ENCODE measurements at regions not wholly inside any gene's neighbourhood (a gene's known extent, or its start where the extent isn't known, plus 50 kb on each side); places are given as distances from the start of the nearest gene placed in this dataset.

DNA sequence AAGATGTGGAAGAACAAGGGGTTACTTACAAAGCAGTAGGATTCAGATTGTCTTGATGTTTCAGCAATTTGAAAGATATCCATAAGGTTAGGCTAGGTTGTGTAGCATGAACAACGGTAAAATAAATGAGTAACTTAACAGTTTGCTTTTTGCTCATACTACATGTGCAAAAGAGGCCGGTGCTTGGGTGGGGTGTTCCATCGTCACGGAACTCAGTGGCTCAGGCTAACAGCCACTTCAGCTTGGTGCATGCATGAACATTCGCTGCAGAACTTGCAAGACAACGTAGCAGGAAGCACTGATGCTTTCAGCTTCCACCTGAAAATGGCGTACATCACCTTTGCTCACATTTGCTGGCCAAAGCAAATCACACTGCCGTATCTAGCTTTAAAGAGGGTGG lies 407.3 kb upstream of the CDH20 start:
- DNase-seq = no peak
- Histone ChIP-seq H3K27ac (no peak overlapping the region), H3K36me3 (no peaks in the 10 kb centered on the region), H3K4me3 (no peak overlapping the region), H3K27me3 (no peaks in the 10 kb centered on the region), H3K9me3 (no peaks in the 10 kb centered on the region), H3K4me1 (no peaks in the 10 kb centered on the region)
- TF ChIP-seq POLR2A (IDR thresholded peaks at IDR 0.05) = no peak
- TF ChIP-seq, protein P1, sequence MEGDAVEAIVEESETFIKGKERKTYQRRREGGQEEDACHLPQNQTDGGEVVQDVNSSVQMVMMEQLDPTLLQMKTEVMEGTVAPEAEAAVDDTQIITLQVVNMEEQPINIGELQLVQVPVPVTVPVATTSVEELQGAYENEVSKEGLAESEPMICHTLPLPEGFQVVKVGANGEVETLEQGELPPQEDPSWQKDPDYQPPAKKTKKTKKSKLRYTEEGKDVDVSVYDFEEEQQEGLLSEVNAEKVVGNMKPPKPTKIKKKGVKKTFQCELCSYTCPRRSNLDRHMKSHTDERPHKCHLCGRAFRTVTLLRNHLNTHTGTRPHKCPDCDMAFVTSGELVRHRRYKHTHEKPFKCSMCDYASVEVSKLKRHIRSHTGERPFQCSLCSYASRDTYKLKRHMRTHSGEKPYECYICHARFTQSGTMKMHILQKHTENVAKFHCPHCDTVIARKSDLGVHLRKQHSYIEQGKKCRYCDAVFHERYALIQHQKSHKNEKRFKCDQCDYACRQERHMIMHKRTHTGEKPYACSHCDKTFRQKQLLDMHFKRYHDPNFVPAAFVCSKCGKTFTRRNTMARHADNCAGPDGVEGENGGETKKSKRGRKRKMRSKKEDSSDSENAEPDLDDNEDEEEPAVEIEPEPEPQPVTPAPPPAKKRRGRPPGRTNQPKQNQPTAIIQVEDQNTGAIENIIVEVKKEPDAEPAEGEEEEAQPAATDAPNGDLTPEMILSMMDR (IDR thresholded peaks at IDR 0.05) = no peak

DNA sequence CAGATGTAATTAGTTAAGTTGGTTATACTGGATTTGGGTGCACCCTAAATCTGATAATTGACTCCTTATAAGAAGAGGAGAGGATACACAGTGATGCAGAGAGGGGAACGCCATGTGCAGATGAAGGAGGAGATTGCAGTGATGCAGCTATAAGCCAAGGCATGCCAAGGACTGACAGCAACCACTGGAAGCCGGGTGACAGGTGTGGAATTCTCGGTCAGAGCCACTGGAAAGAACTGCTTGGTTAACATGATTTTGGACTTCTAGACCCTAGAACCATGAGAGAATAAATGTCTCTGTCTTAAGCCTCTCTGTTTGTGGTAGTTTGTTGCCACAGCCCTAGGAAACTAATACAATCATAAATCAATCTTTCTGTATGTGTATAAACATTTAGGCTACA lies 403.3 kb upstream of the CDH20 start:
- no peak for TF ChIP-seq POLR2A (IDR thresholded peaks at IDR 0.05)
- TF ChIP-seq, protein P1 (IDR thresholded peaks at IDR 0.05) = no peak
- Histone ChIP-seq H3K36me3 (no peaks in the 10 kb centered on the region), H3K4me3 (no peak overlapping the region), H3K4me1 (no peaks in the 10 kb centered on the region), H3K27ac (no peak overlapping the region), H3K27me3 (no peaks in the 10 kb centered on the region), H3K9me3 (no peaks in the 10 kb centered on the region)
- no peak for DNase-seq

DNA sequence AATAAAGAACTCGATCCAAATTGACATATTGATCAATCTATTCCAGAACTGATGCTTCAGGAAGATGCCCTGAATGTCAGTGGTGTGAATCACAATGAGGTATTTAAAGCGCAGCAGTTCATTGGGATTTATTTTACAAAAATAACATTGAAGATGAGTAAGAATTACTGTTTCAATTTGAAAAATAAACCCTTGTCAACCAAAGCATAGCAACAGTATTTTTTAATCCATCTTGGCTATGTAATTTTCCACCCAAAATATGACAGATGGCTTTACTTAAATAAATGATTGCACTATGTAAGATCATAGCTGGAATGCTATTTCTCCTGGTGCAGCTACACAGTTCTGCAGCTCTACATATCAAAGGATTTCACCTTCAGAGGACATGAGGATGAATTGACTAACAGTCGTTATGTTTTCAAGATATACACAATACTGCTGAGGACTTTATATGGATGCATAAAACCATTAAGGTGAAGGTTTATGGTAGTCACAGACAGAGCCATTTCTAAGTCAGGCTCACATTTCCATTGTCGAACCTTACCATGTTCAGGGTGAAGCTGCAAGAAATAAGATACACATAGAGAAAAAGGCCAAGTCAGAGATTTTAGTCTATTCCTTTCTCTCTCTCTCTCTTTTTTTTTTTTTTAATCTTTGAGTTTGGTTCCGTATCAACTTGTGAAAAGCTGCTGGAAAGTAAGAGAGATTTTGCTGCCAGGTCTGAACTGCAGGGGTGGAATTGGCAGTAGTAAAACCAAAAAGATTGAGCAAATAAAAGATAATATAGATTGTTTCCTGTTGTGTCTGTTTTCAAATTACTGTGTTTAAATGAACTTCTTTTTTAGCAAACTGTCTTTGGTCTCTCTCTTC lies 398.0 kb upstream of the CDH20 start:
- Histone ChIP-seq H3K27ac (no peak overlapping the region), H3K36me3 (no peaks in the 10 kb centered on the region), H3K9me3 (no peaks in the 10 kb centered on the region), H3K4me1 (no peaks in the 10 kb centered on the region), H3K27me3 (no peaks in the 10 kb centered on the region), H3K4me3 (no peak overlapping the region)
- no peak for DNase-seq
- TF ChIP-seq, protein P1 (IDR thresholded peaks at IDR 0.05) = no peak
- TF ChIP-seq POLR2A (IDR thresholded peaks at IDR 0.05) = no peak

DNA sequence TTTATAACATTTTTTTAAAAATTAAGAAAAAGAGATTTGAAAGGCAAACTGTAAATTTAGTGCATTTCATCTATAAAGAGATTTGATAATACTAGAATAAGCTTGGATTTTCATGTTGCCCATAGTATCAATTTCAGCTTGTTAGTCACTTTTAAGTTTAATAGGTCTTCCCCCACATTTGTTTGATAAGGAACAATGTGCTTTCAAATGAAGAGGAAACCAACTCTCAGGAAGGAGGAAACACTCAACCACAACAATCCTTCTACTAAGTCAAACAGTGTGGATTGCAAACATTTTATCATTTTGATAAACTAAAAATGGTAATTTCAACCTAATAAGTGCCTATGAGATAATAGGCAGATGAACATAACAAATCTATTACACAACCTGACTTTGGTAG lies 397.1 kb upstream of the CDH20 start:
- H3K27me3 ChIP-seq = no peaks in the 10 kb centered on the region
- no peak for DNase-seq
- H3K27ac ChIP-seq = no peak overlapping the region
- TF ChIP-seq POLR2A (IDR thresholded peaks at IDR 0.05) = no peak
- TF ChIP-seq, protein P1 (IDR thresholded peaks at IDR 0.05) = no peak
- H3K9me3 ChIP-seq = no peaks in the 10 kb centered on the region
- no peaks in the 10 kb centered on the region for H3K36me3 ChIP-seq
- H3K4me1 ChIP-seq = no peaks in the 10 kb centered on the region
- H3K4me3 ChIP-seq = no peak overlapping the region

DNA sequence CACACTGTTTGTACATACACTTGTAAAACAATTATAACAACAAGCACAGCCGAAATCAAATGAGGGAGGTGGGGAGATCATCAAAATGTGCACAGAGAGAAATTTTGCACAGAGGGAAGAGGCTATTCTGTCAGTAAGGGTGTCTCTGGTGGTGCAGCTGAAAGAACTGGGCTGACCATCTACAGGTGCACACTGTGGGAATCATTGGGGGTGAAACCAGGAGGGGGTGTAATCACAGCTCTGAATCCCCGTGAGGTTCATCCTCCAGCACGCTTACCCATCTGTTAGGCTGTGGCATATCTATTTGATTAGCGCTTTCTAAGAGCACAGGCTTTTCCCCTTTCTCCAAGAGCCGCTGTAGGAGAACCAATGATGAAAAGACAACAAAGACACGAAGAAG lies 389.9 kb upstream of the CDH20 start:
- no peak for DNase-seq
- no peaks in the 10 kb centered on the region for H3K9me3 ChIP-seq
- H3K36me3 ChIP-seq = no peaks in the 10 kb centered on the region
- TF ChIP-seq, protein P1 (IDR thresholded peaks at IDR 0.05) = no peak
- no peak for TF ChIP-seq POLR2A (IDR thresholded peaks at IDR 0.05)
- H3K4me3 ChIP-seq = no peak overlapping the region
- no peaks in the 10 kb centered on the region for H3K4me1 ChIP-seq
- no peak overlapping the region for H3K27ac ChIP-seq
- H3K27me3 ChIP-seq = no peaks in the 10 kb centered on the region

Measured in Peyer's patch (tissue), 4 donors.